Gastroesophageal sphincter (tissue), 4 donors: ENCODE measurements at regions not wholly inside any gene's neighbourhood (a gene's known extent, or its start where the extent isn't known, plus 50 kb on each side); places are given as distances from the start of the nearest gene placed in this dataset.

ENCODE experiments used
- ATAC-seq: fragments of 150-250 bp; one replicate; pipeline ENCODE4 v1.9.1; 2016; ENCODE audit warnings: mild to moderate bottlenecking, moderate library complexity
- H3K27ac ChIP-seq, 4 donors: fragments of 200-600 bp; sonication (generic) in 3 of 4; 1 replicate in 3 of 4; 2 replicates in 1 of 4; pipeline ENCODE4 v1.5.1; 2016 to 2019
- H3K27me3 ChIP-seq: fragments of 200-600 bp; sonication (generic); one replicate; pipeline ENCODE4 v1.5.1; 2019
- H3K36me3 ChIP-seq, 2 donors: fragments of 200-600 bp; sonication (generic); one replicate each; pipeline ENCODE4 v1.5.1; 2019; ENCODE audit warnings: control low read depth in 1 of 2
- H3K4me1 ChIP-seq, 3 donors: fragments of 200-600 bp; sonication (generic); 1 replicate in 2 of 3; 2 replicates in 1 of 3; pipeline ENCODE4 v1.5.1; 2016 to 2019; ENCODE audit warnings: control low read depth in 2 of 3
- H3K4me3 ChIP-seq, 2 donors: fragments of 200-600 bp; sonication (generic); one replicate each; pipeline ENCODE4 v1.5.1; 2019; ENCODE audit warnings: mild to moderate bottlenecking in 1 of 2, moderate library complexity in 1 of 2
- H3K9me3 ChIP-seq, 3 donors: fragments of 200-600 bp; sonication (generic); one replicate each; pipeline ENCODE4 v1.5.1; 2017 to 2019; ENCODE audit warnings: control low read depth in 2 of 3
- CTCF ChIP-seq, 4 experiments: fragments of 200-600 bp in 2 of 4; fragments of 450-650 bp in 2 of 4; sonication (generic) in 1 of 4; IDR thresholded peaks; one replicate each; pipeline ENCODE4 v1.5.1; 2017 to 2019; ENCODE audit warnings: antibody characterized with exemption in 4 of 4, mild to moderate bottlenecking in 2 of 4, moderate library complexity in 2 of 4
- EP300 ChIP-seq: sonication (generic); formaldehyde crosslinking; IDR thresholded peaks from one replicate; pipeline ENCODE4 v1.6.1; 2017; ENCODE audit warnings: antibody characterized with exemption, mild to moderate bottlenecking
- POLR2A ChIP-seq, 2 donors: fragments of 450-650 bp; IDR thresholded peaks; one replicate each; pipeline ENCODE4 v1.6.1; 2017; ENCODE audit warnings: antibody characterized with exemption in 2 of 2, mild to moderate bottlenecking in 2 of 2, moderate library complexity in 1 of 2
- POLR2AphosphoS5 ChIP-seq: sonication (generic); formaldehyde crosslinking; IDR thresholded peaks from one replicate; pipeline ENCODE4 v1.6.1; 2017; ENCODE audit warnings: antibody characterized with exemption
- WGBS, 2 donors: methylation state at CpG; one replicate each; pipeline ENCODE4 v1.1.5; 2018; ENCODE audit warnings: low coverage in 1 of 2; 5-methylcytosine and 5-hydroxymethylcytosine counted together

GRCh38 chr11:70593446-70593983 is 195.2 kb downstream of the CTTN start:
- Histone ChIP-seq H3K27me3 (peaks cover 5% of the 10 kb centered on the region), H3K4me3 (no peak overlapping the region), H3K36me3 (no peaks in the 10 kb centered on the region), H3K4me1 (no peaks in the 10 kb centered on the region), H3K27ac (no peak overlapping the region), H3K9me3 (no peaks in the 10 kb centered on the region)
- TF ChIP-seq CTCF (IDR thresholded peaks at IDR 0.05) (no peak), POLR2A (IDR thresholded peaks at IDR 0.05) (no peak), POLR2AphosphoS5 (no peak), EP300 (no peak)
- ATAC-seq = no peak
- WGBS, 2 donors = 84 to 100% methylated on average over 3 to 6 of the region's 10 CpGs

- no peaks in the 10 kb centered on the region for H3K9me3 ChIP-seq
- WGBS, 2 donors = 85 to 95% methylated on average over 8 to 14 of the region's 16 CpGs
- H3K4me1 ChIP-seq = no peaks in the 10 kb centered on the region
- ATAC-seq = no peak
- H3K27me3 ChIP-seq = peaks cover 5% of the 10 kb centered on the region
- no peak for TF ChIP-seq EP300
- no peak for TF ChIP-seq POLR2AphosphoS5
- no peak for TF ChIP-seq POLR2A (IDR thresholded peaks at IDR 0.05)
- TF ChIP-seq CTCF (IDR thresholded peaks at IDR 0.05) = no peak
- no peak overlapping the region for H3K27ac ChIP-seq
- H3K4me3 ChIP-seq = no peak overlapping the region
- no peaks in the 10 kb centered on the region for H3K36me3 ChIP-seq
Measured at GRCh38 chr11:70594031-70594430, 195.7 kb downstream of the CTTN start.

- 84 to 89% methylated on average over 5 to 7 of the region's 10 CpGs for WGBS, 2 donors
- no peaks in the 10 kb centered on the region for H3K9me3 ChIP-seq
- H3K27ac ChIP-seq = no peak overlapping the region
- no peaks in the 10 kb centered on the region for H3K4me1 ChIP-seq
- no peak overlapping the region for H3K4me3 ChIP-seq
- no peak for TF ChIP-seq CTCF (IDR thresholded peaks at IDR 0.05)
- TF ChIP-seq POLR2A (IDR thresholded peaks at IDR 0.05) = no peak
- no peak for TF ChIP-seq EP300
- TF ChIP-seq POLR2AphosphoS5 = no peak
- H3K36me3 ChIP-seq = no peaks in the 10 kb centered on the region
- no peak for ATAC-seq
- H3K27me3 ChIP-seq = peaks cover 5% of the 10 kb centered on the region
Measured at GRCh38 chr11:70594606-70595005, 196.3 kb downstream of the CTTN start.

- Histone ChIP-seq H3K27ac (no peak overlapping the region), H3K4me1 (no peaks in the 10 kb centered on the region), H3K4me3 (no peak overlapping the region), H3K9me3 (no peaks in the 10 kb centered on the region), H3K27me3 (peaks cover 5% of the 10 kb centered on the region), H3K36me3 (no peaks in the 10 kb centered on the region)
- TF ChIP-seq CTCF (IDR thresholded peaks at IDR 0.05) (no peak), EP300 (no peak), POLR2A (IDR thresholded peaks at IDR 0.05) (no peak), POLR2AphosphoS5 (no peak)
- WGBS, 2 donors = 100% methylated on average over 1 of the region's 13 CpGs; no CpG with 5 or more reads in 1 of the 2 donors
- ATAC-seq = no peak
Measured at GRCh38 chr11:70595016-70595415, 196.7 kb downstream of the CTTN start.

GRCh38 chr11:70595452-70595851 is 197.1 kb downstream of the CTTN start:
- 40% methylated on average over 1 of the region's 12 CpGs; no CpG with 5 or more reads in 1 of the 2 donors for WGBS, 2 donors

More at GRCh38 chr11:70595452-70595851, 197.1 kb downstream of the CTTN start:
- Histone ChIP-seq H3K4me3 (no peak overlapping the region), H3K9me3 (no peaks in the 10 kb centered on the region), H3K27ac (no peak overlapping the region), H3K4me1 (no peaks in the 10 kb centered on the region), H3K27me3 (peaks cover 5% of the 10 kb centered on the region), H3K36me3 (no peaks in the 10 kb centered on the region)
- ATAC-seq = no peak
- TF ChIP-seq POLR2AphosphoS5 (no peak), POLR2A (IDR thresholded peaks at IDR 0.05) (no peak), EP300 (no peak), CTCF (IDR thresholded peaks at IDR 0.05) (no peak)
